IMR-90 (cell line): ENCODE measurements at regions not wholly inside any gene's neighbourhood (a gene's known extent, or its start where the extent isn't known, plus 50 kb on each side); places are given as distances from the start of the nearest gene placed in this dataset.

Source experiments
- ATAC-seq: fragments of 200-7000 bp; cut with Tn5 transposase; 2 replicates; pipeline ENCODE4 v1.9.1; 2020; ENCODE audit warnings: low read depth, mild to moderate bottlenecking, moderate library complexity
- BruUV-seq: library from RNA; stranded (reverse); fragments of 400-500 nt; replicated peaks from 2 replicates; lab custom pipeline; 2021; lab: Mats Ljungman, UMichigan
- CTCF ChIA-PET: fragments of 300-600 bp; formaldehyde crosslinking; extraction: SDS; loops from one replicate; lab custom pipeline; 2021; ENCODE audit warnings: antibody characterized with exemption; lab: Yijun Ruan, JAX
- POLR2A ChIA-PET: fragments of 300-600 bp; sonication (Branson Sonifier 250); formaldehyde crosslinking; loops from one replicate; lab custom pipeline; 2022; ENCODE audit warnings: antibody characterized with exemption; ENCODE audit not compliant: unreplicated experiment; lab: Charles Lee
- DNase-seq: peaks from one replicate; pipeline ENCODE4 v3.0.0; 2013
- H2AFZ ChIP-seq: replicated peaks from 2 replicates; pipeline ENCODE3; 2013; ENCODE audit warnings: low read length, mild to moderate bottlenecking; ENCODE audit not compliant: poor library complexity
- H2AK5ac ChIP-seq: 2 replicates; pipeline ENCODE4 v1.6.1; 2013; ENCODE audit warnings: low read depth, low read length, inconsistent platforms
- H2AK9ac ChIP-seq: replicated peaks from 2 replicates; pipeline ENCODE3; 2013; ENCODE audit warnings: mild to moderate bottlenecking, low read depth, low read length, moderate library complexity; ENCODE audit not compliant: poor library complexity
- H2BK120ac ChIP-seq: 2 replicates; pipeline ENCODE4 v1.6.1; 2013; ENCODE audit warnings: low read depth, low read length, inconsistent platforms
- H2BK15ac ChIP-seq: 3 replicates; pipeline ENCODE4 v1.6.1; 2013; ENCODE audit warnings: low read depth, low read length, inconsistent platforms
- H2BK20ac ChIP-seq: 2 replicates; pipeline ENCODE4 v1.6.1; 2013; ENCODE audit warnings: low read depth, mild to moderate bottlenecking, inconsistent platforms, low read length, moderate library complexity
- H2BK5ac ChIP-seq: 2 replicates; pipeline ENCODE4 v1.6.1; 2013; ENCODE audit warnings: mild to moderate bottlenecking, low read depth, low read length, inconsistent platforms; ENCODE audit not compliant: poor library complexity, severe bottlenecking
- H3K14ac ChIP-seq: replicated peaks from 2 replicates; pipeline ENCODE4 v1.6.1; 2013; ENCODE audit warnings: low read depth, low read length, inconsistent platforms
- H3K18ac ChIP-seq: 2 replicates; pipeline ENCODE4 v1.6.1; 2013; ENCODE audit warnings: low read depth, low read length, control low read depth
- H3K23ac ChIP-seq: 2 replicates; pipeline ENCODE4 v1.6.1; 2013; ENCODE audit warnings: low read depth, low read length, inconsistent platforms
- H3K27ac ChIP-seq: 2 replicates; pipeline ENCODE4 v1.5.1; 2013; ENCODE audit warnings: mild to moderate bottlenecking, control low read depth, low read length; ENCODE audit not compliant: insufficient read depth
- H3K27me3 ChIP-seq: 2 replicates; pipeline ENCODE4 v1.6.1; 2013; ENCODE audit warnings: low read length; ENCODE audit not compliant: control insufficient read depth, insufficient read depth
- H3K36me3 ChIP-seq: 2 replicates; pipeline ENCODE4 v1.6.1; 2013; ENCODE audit warnings: low read length, mixed read lengths; ENCODE audit not compliant: control insufficient read depth, insufficient read depth
- H3K4ac ChIP-seq: 2 replicates; pipeline ENCODE4 v1.6.1; 2013; ENCODE audit warnings: low read depth, low read length, inconsistent platforms
- H3K4me1 ChIP-seq: 2 replicates; pipeline ENCODE4 v1.6.1; 2013; ENCODE audit warnings: low read length, mixed read lengths; ENCODE audit not compliant: control insufficient read depth, insufficient read depth
- H3K4me2 ChIP-seq: 2 replicates; pipeline ENCODE4 v1.6.1; 2013; ENCODE audit warnings: low read depth, mild to moderate bottlenecking, control low read depth, low read length, moderate library complexity
- H3K4me3 ChIP-seq: 2 replicates; pipeline ENCODE4 v1.5.1; 2013; ENCODE audit warnings: low read depth, mild to moderate bottlenecking, control low read depth, low read length, moderate library complexity; ENCODE audit not compliant: insufficient read depth
- H3K56ac ChIP-seq: 2 replicates; pipeline ENCODE4 v1.6.1; 2013; ENCODE audit warnings: low read length, inconsistent platforms; ENCODE audit not compliant: insufficient read depth; ENCODE audit errors: extremely low read depth
- H3K79me1 ChIP-seq, 2 experiments: 2 replicates each; pipeline ENCODE4 v1.6.1; 2013; ENCODE audit warnings: low read length in 2 of 2, inconsistent platforms in 1 of 2, low read depth in 1 of 2
- H3K9ac ChIP-seq: 2 replicates; pipeline ENCODE4 v1.6.1; 2013; ENCODE audit warnings: low read depth, low read length, control low read depth
- H3K9me1 ChIP-seq: 2 replicates; pipeline ENCODE4 v1.6.1; 2013; ENCODE audit warnings: low read length, inconsistent platforms; ENCODE audit not compliant: insufficient read depth
- H3K9me3 ChIP-seq: 2 replicates; pipeline ENCODE4 v1.6.1; 2013; ENCODE audit warnings: low read length; ENCODE audit not compliant: control insufficient read depth, insufficient read depth
- H4K20me1 ChIP-seq: 2 replicates; pipeline ENCODE4 v1.6.1; 2013; ENCODE audit warnings: low read length, inconsistent platforms; ENCODE audit not compliant: insufficient read depth
- H4K5ac ChIP-seq: 2 replicates; pipeline ENCODE4 v1.6.1; 2013; ENCODE audit warnings: mild to moderate bottlenecking, low read depth, low read length, control low read depth
- H4K8ac ChIP-seq, 2 experiments: 2 replicates each; pipeline ENCODE4 v1.6.1; 2013; ENCODE audit warnings: low read depth in 2 of 2, low read length in 2 of 2, control low read depth in 1 of 2, inconsistent platforms in 1 of 2
- H4K91ac ChIP-seq: 2 replicates; pipeline ENCODE4 v1.6.1; 2013; ENCODE audit warnings: low read depth, low read length, inconsistent platforms; ENCODE audit not compliant: insufficient read depth
- BHLHE40 ChIP-seq: fragments of 150-350 bp; IDR thresholded peaks from 2 replicates; pipeline ENCODE4 v1.6.1; 2016; ENCODE audit warnings: mild to moderate bottlenecking, low read depth, low read length
- CEBPB ChIP-seq: IDR thresholded peaks from 2 replicates; pipeline ENCODE4 v1.6.1; 2012; ENCODE audit warnings: low read depth, low read length, improper control_type of control experiment
- CHD1 ChIP-seq: IDR thresholded peaks from 2 replicates; pipeline ENCODE4 v1.6.1; 2012; ENCODE audit warnings: low read depth, low read length, improper control_type of control experiment
- FOS ChIP-seq: fragments of 150-350 bp; IDR thresholded peaks from 2 replicates; pipeline ENCODE4 v1.6.1; 2016; ENCODE audit warnings: low read depth, low read length
- MAFK ChIP-seq: IDR thresholded peaks from 2 replicates; pipeline ENCODE4 v1.6.1; 2012; ENCODE audit warnings: low read depth, low read length, improper control_type of control experiment
- MAZ ChIP-seq: IDR thresholded peaks from 2 replicates; pipeline ENCODE4 v1.6.1; 2012; ENCODE audit warnings: low read depth, mild to moderate bottlenecking, low read length, improper control_type of control experiment, moderate library complexity, borderline replicate concordance
- MXI1 ChIP-seq: IDR thresholded peaks from 2 replicates; pipeline ENCODE4 v1.6.1; 2012; ENCODE audit warnings: low read depth, mild to moderate bottlenecking, low read length, moderate library complexity, borderline replicate concordance
- NFE2L2 ChIP-seq: fragments of 150-350 bp; IDR thresholded peaks from 2 replicates; pipeline ENCODE4 v1.6.1; 2016; ENCODE audit warnings: low read depth, mild to moderate bottlenecking, low read length
- POLR2A ChIP-seq: IDR thresholded peaks from 2 replicates; pipeline ENCODE4 v1.6.1; 2012; ENCODE audit warnings: mild to moderate bottlenecking, low read depth, low read length
- RAD21 ChIP-seq: IDR thresholded peaks from 2 replicates; pipeline ENCODE4 v1.6.1; 2012; ENCODE audit warnings: low read length, improper control_type of control experiment
- RCOR1 ChIP-seq: IDR thresholded peaks from 2 replicates; pipeline ENCODE4 v1.6.1; 2012; ENCODE audit warnings: mild to moderate bottlenecking, low read length, improper control_type of control experiment; ENCODE audit not compliant: insufficient replicate concordance
- RFX5 ChIP-seq: IDR thresholded peaks from 2 replicates; pipeline ENCODE4 v1.8.0; 2012; ENCODE audit warnings: low read depth, mild to moderate bottlenecking, low read length, moderate library complexity
- SMC3 ChIP-seq: fragments of 150-350 bp; IDR thresholded peaks from 2 replicates; pipeline ENCODE4 v1.6.1; 2016; ENCODE audit warnings: low read depth, mild to moderate bottlenecking, antibody characterized with exemption, low read length, moderate library complexity
- WGBS, 2 experiments: methylation state at CpG; one replicate each; pipeline versions ENCODE4 v1.1.5 to v1.1.7; 2013; ENCODE audit warnings: missing lambda C conversion rate in 2 of 2; ENCODE audit not compliant: insufficient read length in 1 of 2; ENCODE audit errors: extremely low coverage in 2 of 2; 5-methylcytosine and 5-hydroxymethylcytosine counted together
- dilution Hi-C: fragments of 300-500 bp; cut with HindIII; formaldehyde crosslinking; loops from one replicate; pipeline ENCODE4 v1.14.3; 2018; ENCODE audit warnings: low sequenced_read_pairs; ENCODE audit not compliant: unreplicated experiment
- in situ Hi-C: fragments of 300-500 bp; cut with MboI; formaldehyde crosslinking; loops from 3 replicates; pipeline ENCODE4 v1.14.3; 2019; ENCODE audit warnings: low sequenced_read_pairs, inconsistent platforms, mixed read lengths
- intact Hi-C: fragments of 100-400 bp; cut with micrococcal nuclease; formaldehyde crosslinking; loops from 2 replicates; pipeline ENCODE4 v1.10.0; 2022
- TF ChIP-seq, protein P1 (sequence below): fragments of 150-350 bp; IDR thresholded peaks from 2 replicates; pipeline ENCODE4 v1.6.1; 2016; ENCODE audit warnings: low read depth, mild to moderate bottlenecking, low read length, moderate library complexity, borderline replicate concordance
- TF ChIP-seq, protein P2 (sequence below): conservative IDR thresholded peaks from 2 replicates; pipeline ENCODE4 v1.5.1; 2012; ENCODE audit warnings: mild to moderate bottlenecking, low read depth, low read length, improper control_type of control experiment
- TF ChIP-seq, protein P3 (sequence below): fragments of 150-350 bp; IDR thresholded peaks from 2 replicates; pipeline ENCODE4 v1.6.1; 2017; ENCODE audit warnings: mild to moderate bottlenecking, antibody characterized with exemption, low read length, low read depth

DNA sequence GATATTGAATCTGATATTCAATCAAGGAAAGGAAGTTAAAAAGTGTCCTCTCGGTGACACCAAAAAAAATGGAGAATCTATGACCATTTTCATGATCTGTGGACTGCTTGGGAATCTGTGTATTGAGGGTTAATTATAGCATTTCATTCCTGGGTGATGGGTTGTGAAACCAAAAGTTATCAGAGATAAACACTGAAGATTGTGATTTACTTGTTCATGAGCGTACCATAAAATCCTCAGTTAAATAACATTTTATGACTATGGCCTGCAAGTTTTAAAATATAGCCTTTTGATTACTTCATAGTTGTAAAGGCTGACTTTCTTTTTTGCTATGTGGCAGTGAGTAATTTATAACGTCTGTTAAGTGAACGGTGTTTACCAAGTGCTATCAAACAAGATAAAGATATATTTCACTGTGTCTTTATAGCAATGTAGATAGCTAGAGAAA is 267.9 kb upstream of the SEMA6A start:
- Histone ChIP-seq H3K4me1 (no peaks in the 10 kb centered on the region), H4K91ac (no peak overlapping the region), H4K8ac (no peak overlapping the region), H3K9ac (no peak overlapping the region), H2BK20ac (no peak overlapping the region), H4K5ac (no peak overlapping the region), H2AFZ (no peak overlapping the region), H2AK5ac (no peak overlapping the region), H3K27me3 (no peaks in the 10 kb centered on the region), H3K18ac (no peak overlapping the region), H3K79me1 (no peaks in the 10 kb centered on the region), H2BK120ac (no peak overlapping the region), H3K56ac (no peak overlapping the region), H3K4me2 (no peak overlapping the region), H2BK5ac (no peak overlapping the region), H3K27ac (no peak overlapping the region), H3K4ac (no peak overlapping the region), H3K23ac (no peak overlapping the region), H4K20me1 (no peaks in the 10 kb centered on the region), H2AK9ac (no peak overlapping the region), H3K36me3 (no peaks in the 10 kb centered on the region), H3K9me1 (no peaks in the 10 kb centered on the region), H3K14ac (no peak overlapping the region), H2BK15ac (no peak overlapping the region), H3K9me3 (peaks cover 8% of the 10 kb centered on the region), H3K4me3 (no peak overlapping the region)
- in situ Hi-C loops = no loop called here
- intact Hi-C loops = no loop called here
- dilution Hi-C loops = no loop called here
- ChIA-PET CTCF (no interaction called here), POLR2A (no interaction called here)
- WGBS, 2 experiments = no CpG with 5 or more reads among the region's 4 CpGs
- ATAC-seq (no peak), DNase-seq (no peak)
- TF ChIP-seq RAD21 = no peak
- TF ChIP-seq, protein P1, sequence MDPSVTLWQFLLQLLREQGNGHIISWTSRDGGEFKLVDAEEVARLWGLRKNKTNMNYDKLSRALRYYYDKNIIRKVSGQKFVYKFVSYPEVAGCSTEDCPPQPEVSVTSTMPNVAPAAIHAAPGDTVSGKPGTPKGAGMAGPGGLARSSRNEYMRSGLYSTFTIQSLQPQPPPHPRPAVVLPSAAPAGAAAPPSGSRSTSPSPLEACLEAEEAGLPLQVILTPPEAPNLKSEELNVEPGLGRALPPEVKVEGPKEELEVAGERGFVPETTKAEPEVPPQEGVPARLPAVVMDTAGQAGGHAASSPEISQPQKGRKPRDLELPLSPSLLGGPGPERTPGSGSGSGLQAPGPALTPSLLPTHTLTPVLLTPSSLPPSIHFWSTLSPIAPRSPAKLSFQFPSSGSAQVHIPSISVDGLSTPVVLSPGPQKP = no peak
- TF ChIP-seq, protein P2, sequence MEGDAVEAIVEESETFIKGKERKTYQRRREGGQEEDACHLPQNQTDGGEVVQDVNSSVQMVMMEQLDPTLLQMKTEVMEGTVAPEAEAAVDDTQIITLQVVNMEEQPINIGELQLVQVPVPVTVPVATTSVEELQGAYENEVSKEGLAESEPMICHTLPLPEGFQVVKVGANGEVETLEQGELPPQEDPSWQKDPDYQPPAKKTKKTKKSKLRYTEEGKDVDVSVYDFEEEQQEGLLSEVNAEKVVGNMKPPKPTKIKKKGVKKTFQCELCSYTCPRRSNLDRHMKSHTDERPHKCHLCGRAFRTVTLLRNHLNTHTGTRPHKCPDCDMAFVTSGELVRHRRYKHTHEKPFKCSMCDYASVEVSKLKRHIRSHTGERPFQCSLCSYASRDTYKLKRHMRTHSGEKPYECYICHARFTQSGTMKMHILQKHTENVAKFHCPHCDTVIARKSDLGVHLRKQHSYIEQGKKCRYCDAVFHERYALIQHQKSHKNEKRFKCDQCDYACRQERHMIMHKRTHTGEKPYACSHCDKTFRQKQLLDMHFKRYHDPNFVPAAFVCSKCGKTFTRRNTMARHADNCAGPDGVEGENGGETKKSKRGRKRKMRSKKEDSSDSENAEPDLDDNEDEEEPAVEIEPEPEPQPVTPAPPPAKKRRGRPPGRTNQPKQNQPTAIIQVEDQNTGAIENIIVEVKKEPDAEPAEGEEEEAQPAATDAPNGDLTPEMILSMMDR = no peak
- no peak for TF ChIP-seq CEBPB
- no peak for TF ChIP-seq RCOR1
- TF ChIP-seq SMC3 = no peak
- no peak for TF ChIP-seq CHD1
- TF ChIP-seq FOS = no peak
- no peak for TF ChIP-seq MAFK
- no peak for TF ChIP-seq BHLHE40
- TF ChIP-seq RFX5 = no peak
- no peak for TF ChIP-seq MAZ
- TF ChIP-seq MXI1 = no peak
- no peak for TF ChIP-seq POLR2A
- TF ChIP-seq, protein P3, sequence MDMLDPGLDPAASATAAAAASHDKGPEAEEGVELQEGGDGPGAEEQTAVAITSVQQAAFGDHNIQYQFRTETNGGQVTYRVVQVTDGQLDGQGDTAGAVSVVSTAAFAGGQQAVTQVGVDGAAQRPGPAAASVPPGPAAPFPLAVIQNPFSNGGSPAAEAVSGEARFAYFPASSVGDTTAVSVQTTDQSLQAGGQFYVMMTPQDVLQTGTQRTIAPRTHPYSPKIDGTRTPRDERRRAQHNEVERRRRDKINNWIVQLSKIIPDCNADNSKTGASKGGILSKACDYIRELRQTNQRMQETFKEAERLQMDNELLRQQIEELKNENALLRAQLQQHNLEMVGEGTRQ = no peak
- TF ChIP-seq NFE2L2 = no peak
- no TSS peak for BruUV-seq
